OCI-LY7 (cell line): ENCODE measurements at regions not wholly inside any gene's neighbourhood (a gene's known extent, or its start where the extent isn't known, plus 50 kb on each side); places are given as distances from the start of the nearest gene placed in this dataset.

Source experiments
- BruUV-seq: library from RNA; stranded (reverse); fragments of 400-500 nt; replicated peaks from 2 replicates; lab custom pipeline; 2021; lab: Mats Ljungman, UMichigan
- CTCF ChIA-PET: fragments of 300-600 bp; sonication (Branson Sonifier 250); formaldehyde crosslinking; loops from one replicate; lab custom pipeline; 2022; ENCODE audit warnings: antibody characterized with exemption; ENCODE audit not compliant: unreplicated experiment; lab: Charles Lee
- POLR2A ChIA-PET: fragments of 300-600 bp; sonication (Branson Sonifier 250); formaldehyde crosslinking; loops from one replicate; lab custom pipeline; 2022; ENCODE audit warnings: antibody characterized with exemption; lab: Charles Lee
- DNase-seq: peaks from one replicate; pipeline ENCODE4 v3.0.0-alpha.2; 2015; ENCODE audit warnings: low spot score
- H2AFZ ChIP-seq: fragments of 200-600 bp; sonication (generic), shearing (Covaris generic); 2 replicates; pipeline ENCODE4 v1.6.1; 2014; ENCODE audit warnings: mild to moderate bottlenecking, antibody characterized with exemption, low read length, moderate library complexity
- H3K27ac ChIP-seq: fragments of 200-600 bp; sonication (generic); 2 replicates; pipeline ENCODE4 v1.5.1; 2014; ENCODE audit warnings: mixed run types, low read depth, mild to moderate bottlenecking, moderate library complexity, low read length, inconsistent platforms; ENCODE audit not compliant: poor library complexity, severe bottlenecking
- H3K36me3 ChIP-seq: fragments of 200-600 bp; sonication (generic); 2 replicates; pipeline ENCODE4 v1.6.1; 2014; ENCODE audit warnings: mild to moderate bottlenecking, antibody characterized with exemption, low read length, moderate library complexity, mixed read lengths; ENCODE audit not compliant: insufficient read depth
- H3K4me1 ChIP-seq: fragments of 200-600 bp; sonication (generic); 2 replicates; pipeline ENCODE4 v1.5.1; 2014; ENCODE audit warnings: mild to moderate bottlenecking, low read length; ENCODE audit not compliant: insufficient read depth, poor library complexity, severe bottlenecking
- H3K4me2 ChIP-seq: fragments of 200-600 bp; sonication (generic); 2 replicates; pipeline ENCODE4 v1.6.1; 2014; ENCODE audit warnings: mild to moderate bottlenecking, low read length
- H3K4me3 ChIP-seq: fragments of 200-600 bp; sonication (generic); 2 replicates; pipeline ENCODE4 v1.5.1; 2014; ENCODE audit warnings: mild to moderate bottlenecking, low read depth, low read length; ENCODE audit not compliant: poor library complexity, severe bottlenecking
- H3K79me2 ChIP-seq: fragments of 200-600 bp; sonication (generic); 2 replicates; pipeline ENCODE4 v1.6.1; 2016; ENCODE audit warnings: low read depth, mild to moderate bottlenecking, low read length, moderate library complexity, mixed read lengths; ENCODE audit not compliant: insufficient read depth
- H3K9me2 ChIP-seq: fragments of 200-600 bp; sonication (generic); 2 replicates; pipeline ENCODE4 v1.6.1; 2016; ENCODE audit warnings: mild to moderate bottlenecking, low read length, mixed read lengths; ENCODE audit not compliant: insufficient read depth
- H3K9me3 ChIP-seq: fragments of 200-600 bp; sonication (generic); 2 replicates; pipeline ENCODE4 v1.6.1; 2014; ENCODE audit warnings: mild to moderate bottlenecking, mixed run types, low read length, mixed read lengths
- H4K20me1 ChIP-seq: fragments of 200-600 bp; sonication (generic); 2 replicates; pipeline ENCODE4 v1.6.1; 2014; ENCODE audit warnings: mild to moderate bottlenecking, antibody characterized with exemption, low read length, moderate library complexity, mixed read lengths; ENCODE audit not compliant: insufficient read depth
- CTCF ChIP-seq: fragments of 200-600 bp; sonication (generic); conservative IDR thresholded peaks from 2 replicates; pipeline ENCODE4 v1.5.1; 2014; ENCODE audit warnings: mild to moderate bottlenecking, antibody characterized with exemption, low read length, moderate library complexity, mixed read lengths
- EZH2phosphoT487 ChIP-seq: fragments of 200-600 bp; sonication (generic); IDR thresholded peaks from 2 replicates; pipeline ENCODE4 v1.6.1; 2018; ENCODE audit warnings: low read depth, borderline replicate concordance, mild to moderate bottlenecking, mixed run types, antibody characterized with exemption, low read length, moderate library complexity, mixed read lengths
- intact Hi-C: fragments of 100-400 bp; cut with micrococcal nuclease; formaldehyde crosslinking; loops from one replicate; pipeline ENCODE4 v1.10.0; 2022; ENCODE audit not compliant: unreplicated experiment

- TF ChIP-seq CTCF, result no peak
- TF ChIP-seq EZH2phosphoT487, result no peak
- Histone ChIP-seq H3K4me2 (no peak overlapping the region), H2AFZ (no peak overlapping the region), H3K4me3 (no peak overlapping the region), H3K4me1 (no peaks in the 10 kb centered on the region), H3K27ac (no peak overlapping the region), H3K79me2 (no peaks in the 10 kb centered on the region), H3K9me2 (no peaks in the 10 kb centered on the region), H4K20me1 (no peaks in the 10 kb centered on the region), H3K9me3 (no peaks in the 10 kb centered on the region), H3K36me3 (no peaks in the 10 kb centered on the region)
- BruUV-seq, result no TSS peak
- ChIA-PET POLR2A (interaction anchor here (0.7 to 1.9 kb wide), 2 partner anchors 9 to 62 kb away, joined by 3 to 4 read pairs; no protein-coding TSS in a partner anchor), CTCF (no interaction called here)
- intact Hi-C loops, result no loop called here
- no peak for DNase-seq
Measured at GRCh38 chr6:139588734-139589593, 214.5 kb upstream of the CITED2 start.

- H2AFZ ChIP-seq, result no peak overlapping the region
- no peaks in the 10 kb centered on the region for H3K9me2 ChIP-seq
- no peaks in the 10 kb centered on the region for H3K4me1 ChIP-seq
- H3K27ac ChIP-seq, result no peak overlapping the region
- H3K36me3 ChIP-seq, result no peaks in the 10 kb centered on the region
- H4K20me1 ChIP-seq, result no peaks in the 10 kb centered on the region
- H3K4me2 ChIP-seq, result no peak overlapping the region
- intact Hi-C loops, result no loop called here
- no peaks in the 10 kb centered on the region for H3K79me2 ChIP-seq
- no peak overlapping the region for H3K4me3 ChIP-seq
- H3K9me3 ChIP-seq, result no peaks in the 10 kb centered on the region
- TF ChIP-seq EZH2phosphoT487, result no peak
- BruUV-seq, result no TSS peak
- ChIA-PET POLR2A (interaction anchor here (0.6 to 1.9 kb wide), 2 partner anchors 10 to 252 kb away, joined by 3 to 4 read pairs; no protein-coding TSS in a partner anchor), CTCF (no interaction called here)
- no peak for DNase-seq
Measured at GRCh38 chr6:139588076-139588639, 213.7 kb upstream of the CITED2 start.

- intact Hi-C loops, result no loop called here
- DNase-seq, result no peak
- POLR2A ChIA-PET, result interaction anchor here (0.6 kb wide), 1 partner anchor 251 kb away, joined by 3 read pairs; no protein-coding TSS in a partner anchor
Measured at GRCh38 chr6:139587469-139587868, 213.0 kb upstream of the CITED2 start.

More at GRCh38 chr6:139587469-139587868, 213.0 kb upstream of the CITED2 start:
- H3K79me2 ChIP-seq, result no peaks in the 10 kb centered on the region
- no peak overlapping the region for H3K27ac ChIP-seq
- H3K9me2 ChIP-seq, result no peaks in the 10 kb centered on the region
- TF ChIP-seq CTCF (no peak), EZH2phosphoT487 (no peak)
- no peak overlapping the region for H3K4me3 ChIP-seq
- no peaks in the 10 kb centered on the region for H3K36me3 ChIP-seq
- no peaks in the 10 kb centered on the region for H3K9me3 ChIP-seq
- H3K4me1 ChIP-seq, result no peaks in the 10 kb centered on the region
- CTCF ChIA-PET, result no interaction called here
- H4K20me1 ChIP-seq, result no peaks in the 10 kb centered on the region
- H2AFZ ChIP-seq, result no peak overlapping the region
- no TSS peak for BruUV-seq
- H3K4me2 ChIP-seq, result no peak overlapping the region
